HFF-Myc (cell line): ENCODE measurements at regions not wholly inside any gene's neighbourhood (a gene's known extent, or its start where the extent isn't known, plus 50 kb on each side); places are given as distances from the start of the nearest gene placed in this dataset.
"Not testable (repeated sequence)": the region's sequence is repeated elsewhere in the genome, so short reads cannot be mapped to it uniquely, and the experiment has no call there.

Experiments used
- DNase-seq: peaks from one replicate; pipeline ENCODE4 v3.0.0-alpha.2; 2011; ENCODE audit warnings: low read depth; ENCODE audit errors: extremely low read depth
- H3K4me3 ChIP-seq: replicated peaks from 2 replicates; pipeline ENCODE4 v1.5.1; 2011; ENCODE audit warnings: low read depth, mild to moderate bottlenecking, control low read depth, low read length
- CTCF ChIP-seq: IDR thresholded peaks from 2 replicates; pipeline ENCODE4 v1.5.1; 2012; ENCODE audit warnings: mild to moderate bottlenecking, low read depth, low read length, control low read depth; ENCODE audit errors: missing control alignments

DNA sequence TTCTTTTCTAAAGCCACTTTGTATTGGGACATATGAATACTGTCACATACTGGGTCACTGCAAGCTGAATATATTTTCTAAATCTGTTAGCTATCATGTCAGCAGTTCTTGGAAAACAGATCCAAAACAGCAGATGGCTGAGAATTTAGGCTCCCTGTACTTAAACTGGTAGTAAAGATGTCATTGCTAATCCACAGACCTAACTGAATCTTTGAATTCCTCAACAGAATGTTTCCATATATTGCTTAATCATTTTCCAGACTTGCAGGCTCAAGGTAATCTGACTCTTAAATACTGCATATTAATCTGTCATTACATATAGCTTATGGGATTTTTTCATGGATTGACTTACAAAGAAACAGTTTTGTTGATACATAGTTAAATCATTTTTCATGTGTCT lies 639.0 kb upstream of the KLHL1 start:
- DNase-seq, result no peak
- TF ChIP-seq CTCF, result no peak
- H3K4me3 ChIP-seq, result no peak overlapping the region

DNA sequence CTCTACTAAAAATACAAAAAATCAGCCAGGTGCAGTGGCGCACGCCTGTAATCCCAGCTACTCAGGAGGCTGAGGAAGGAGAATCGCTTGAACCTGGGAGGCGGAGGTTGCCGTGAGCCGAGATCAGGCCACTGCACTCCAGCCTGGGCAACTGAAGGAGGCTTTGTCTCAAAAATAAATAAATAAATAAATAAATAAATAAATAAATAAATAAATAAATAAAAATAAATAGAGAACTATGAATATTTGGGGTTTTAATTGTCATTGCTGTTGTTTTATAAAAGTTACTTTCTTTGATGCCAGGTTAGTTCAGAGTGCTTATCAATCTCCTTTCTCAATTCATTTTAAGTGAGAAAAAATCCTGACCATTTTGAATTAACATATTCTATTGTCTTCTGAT lies 638.2 kb upstream of the KLHL1 start:
- not testable (repeated sequence) for H3K4me3 ChIP-seq, DNase-seq

DNA sequence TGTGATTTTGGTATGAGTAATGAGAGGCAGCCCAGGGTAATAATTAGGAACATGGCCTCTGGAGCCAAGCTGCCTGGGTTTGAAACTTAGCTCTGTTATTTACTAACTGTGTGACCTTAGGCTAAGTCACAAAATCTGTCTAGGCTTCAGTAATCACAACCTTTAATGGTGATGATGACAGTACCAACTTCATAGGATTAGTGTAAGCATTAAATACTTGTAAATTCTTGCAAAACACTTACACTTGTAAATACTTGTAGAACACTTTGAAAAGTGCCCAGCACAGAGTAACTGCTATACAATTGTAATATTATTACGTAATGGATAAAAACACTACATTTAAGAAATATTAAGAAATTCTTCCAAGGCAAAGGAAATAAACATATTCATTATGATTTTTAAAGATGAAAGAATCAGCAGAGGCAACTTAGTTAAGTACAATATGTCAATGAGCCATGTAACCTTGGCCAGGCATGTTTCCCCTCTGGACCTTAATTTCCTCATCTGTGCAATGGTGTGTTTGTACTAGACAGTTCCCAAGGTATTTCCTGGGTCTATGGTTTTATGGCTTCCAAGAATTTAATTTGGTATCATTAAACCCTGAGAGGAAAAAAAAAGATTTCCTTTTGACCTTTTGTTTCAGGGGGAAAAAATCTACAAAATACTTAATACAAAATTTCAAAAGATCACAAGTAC lies 628.5 kb upstream of the KLHL1 start:
- no peak overlapping the region for H3K4me3 ChIP-seq
- no peak for TF ChIP-seq CTCF
- no peak for DNase-seq

- TF ChIP-seq CTCF, result no peak
- no peak for DNase-seq
- H3K4me3 ChIP-seq, result no peak overlapping the region
Observed at GRCh38 chr13:70732611-70733010, 624.4 kb upstream of the KLHL1 start.

DNA sequence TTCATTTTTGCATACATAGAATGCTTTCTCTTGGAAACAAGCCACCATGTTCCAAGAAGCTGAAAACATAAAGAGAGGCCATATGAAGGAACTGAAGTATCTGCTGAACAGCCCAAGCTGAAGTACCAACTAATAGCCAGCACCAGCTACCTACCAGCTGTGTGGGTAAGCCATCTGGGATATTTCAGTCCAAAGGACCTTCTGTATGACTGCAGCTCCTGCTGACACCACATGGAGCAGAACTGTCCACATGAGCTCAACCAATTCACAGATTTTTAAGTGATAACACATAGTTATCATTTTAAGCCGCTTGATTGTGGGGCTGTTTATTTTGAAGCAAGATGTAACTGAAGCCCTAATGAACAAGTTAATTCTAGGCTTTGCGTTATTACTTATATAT lies 621.1 kb upstream of the KLHL1 start:
- DNase-seq, result no peak
- H3K4me3 ChIP-seq, result no peak overlapping the region
- no peak for TF ChIP-seq CTCF

DNA sequence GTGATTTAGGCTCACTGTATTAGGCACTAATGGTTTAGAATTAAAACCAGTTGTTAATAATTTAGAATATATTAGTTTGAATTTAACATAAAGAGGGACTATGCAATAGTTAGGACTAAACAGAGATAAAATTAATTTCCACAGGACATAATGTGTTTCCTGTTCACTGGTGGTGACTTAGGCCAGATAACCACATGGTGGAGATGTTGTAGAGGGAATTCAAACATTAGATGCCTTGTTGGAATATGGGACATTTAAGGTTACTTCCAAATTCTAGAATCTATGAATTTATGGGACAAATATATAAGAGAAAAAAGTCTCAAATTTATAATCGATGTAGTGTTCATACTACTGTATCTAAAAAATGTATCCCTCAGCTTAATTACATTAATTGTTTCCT lies 615.5 kb upstream of the KLHL1 start:
- TF ChIP-seq CTCF, result no peak
- DNase-seq, result no peak
- H3K4me3 ChIP-seq, result no peak overlapping the region

DNA sequence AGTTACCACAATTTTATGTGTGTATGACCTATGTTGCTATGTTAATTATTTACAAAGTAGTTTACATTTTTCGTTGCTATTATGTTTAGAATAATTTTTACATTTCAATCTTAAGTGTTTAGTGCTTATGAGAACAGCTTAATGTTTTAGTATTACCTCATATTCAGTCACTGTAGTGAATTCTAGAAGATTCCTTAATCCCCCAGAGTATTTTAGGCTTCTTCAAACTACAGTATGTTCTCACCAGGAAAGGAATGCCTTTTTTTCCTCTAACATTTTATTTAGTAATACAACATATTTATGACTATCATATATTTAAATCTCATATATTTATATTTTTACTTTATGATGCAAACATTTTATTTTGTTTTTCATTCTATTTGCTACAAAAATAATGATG lies 612.1 kb upstream of the KLHL1 start:
- no peak for TF ChIP-seq CTCF
- no peak for DNase-seq
- H3K4me3 ChIP-seq, result no peak overlapping the region
